Suprapubic skin (tissue), 4 donors: ENCODE measurements at regions not wholly inside any gene's neighbourhood (a gene's known extent, or its start where the extent isn't known, plus 50 kb on each side); places are given as distances from the start of the nearest gene placed in this dataset.

Source experiments
- CTCF ChIP-seq, 2 donors: fragments of 200-600 bp in 1 of 2; fragments of 450-650 bp in 1 of 2; sonication (generic) in 1 of 2; IDR thresholded peaks; one replicate each; pipeline ENCODE4 v1.5.1; 2016 to 2019; ENCODE audit warnings: antibody characterized with exemption in 2 of 2, mild to moderate bottlenecking in 1 of 2, moderate library complexity in 1 of 2
- POLR2A ChIP-seq, 2 donors: fragments of 450-650 bp; IDR thresholded peaks; one replicate each; pipeline ENCODE4 v1.6.1; 2017; ENCODE audit warnings: antibody characterized with exemption in 2 of 2, mild to moderate bottlenecking in 2 of 2, moderate library complexity in 2 of 2
- POLR2AphosphoS5 ChIP-seq, 3 donors: sonication (generic); formaldehyde crosslinking; IDR thresholded peaks; one replicate each; pipeline ENCODE4 v1.6.1; 2017; ENCODE audit warnings: antibody characterized with exemption in 3 of 3

- TF ChIP-seq CTCF (IDR thresholded peaks at IDR 0.05) = no peak
- no peak for TF ChIP-seq POLR2A (IDR thresholded peaks at IDR 0.05)
- TF ChIP-seq POLR2AphosphoS5 (IDR thresholded peaks at IDR 0.05) = no peak
Measured at GRCh38 chr1:30505853-30506252, 217.5 kb downstream of the MATN1 start.
